ENCODE measurements at regions not wholly inside any gene's neighbourhood (a gene's known extent, or its start where the extent isn't known, plus 50 kb on each side); places are given as distances from the start of the nearest gene placed in this dataset.

DNA sequence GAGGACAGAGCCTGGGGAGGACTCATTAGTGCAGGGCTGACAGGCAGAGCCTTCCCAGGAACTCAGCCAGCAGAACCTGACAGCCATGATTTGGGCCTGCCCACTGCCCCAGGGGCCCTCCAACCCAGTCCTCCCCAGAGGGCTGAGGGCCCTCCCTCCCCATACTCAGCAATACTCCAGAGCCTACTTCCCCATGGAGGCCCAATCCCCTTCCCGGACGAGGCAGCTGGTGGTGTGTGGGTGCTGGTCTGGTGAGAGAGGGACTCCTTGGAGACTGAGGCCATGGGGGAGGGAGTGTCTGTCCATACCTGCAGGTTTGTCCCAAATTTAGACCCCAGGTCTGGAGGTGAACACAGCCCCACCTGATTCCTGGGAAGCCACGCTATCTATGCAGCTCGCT, 120.9 kb upstream of the MLN start:
- TF ChIP-seq, protein P1, sequence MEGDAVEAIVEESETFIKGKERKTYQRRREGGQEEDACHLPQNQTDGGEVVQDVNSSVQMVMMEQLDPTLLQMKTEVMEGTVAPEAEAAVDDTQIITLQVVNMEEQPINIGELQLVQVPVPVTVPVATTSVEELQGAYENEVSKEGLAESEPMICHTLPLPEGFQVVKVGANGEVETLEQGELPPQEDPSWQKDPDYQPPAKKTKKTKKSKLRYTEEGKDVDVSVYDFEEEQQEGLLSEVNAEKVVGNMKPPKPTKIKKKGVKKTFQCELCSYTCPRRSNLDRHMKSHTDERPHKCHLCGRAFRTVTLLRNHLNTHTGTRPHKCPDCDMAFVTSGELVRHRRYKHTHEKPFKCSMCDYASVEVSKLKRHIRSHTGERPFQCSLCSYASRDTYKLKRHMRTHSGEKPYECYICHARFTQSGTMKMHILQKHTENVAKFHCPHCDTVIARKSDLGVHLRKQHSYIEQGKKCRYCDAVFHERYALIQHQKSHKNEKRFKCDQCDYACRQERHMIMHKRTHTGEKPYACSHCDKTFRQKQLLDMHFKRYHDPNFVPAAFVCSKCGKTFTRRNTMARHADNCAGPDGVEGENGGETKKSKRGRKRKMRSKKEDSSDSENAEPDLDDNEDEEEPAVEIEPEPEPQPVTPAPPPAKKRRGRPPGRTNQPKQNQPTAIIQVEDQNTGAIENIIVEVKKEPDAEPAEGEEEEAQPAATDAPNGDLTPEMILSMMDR (IDR thresholded peaks at IDR 0.05): no peak
- TF ChIP-seq POLR2A (IDR thresholded peaks at IDR 0.05) (no peak), POLR2AphosphoS5 (IDR thresholded peaks at IDR 0.05) (no peak)

Data from breast epithelium (tissue), 3 donors.